ENCODE measurements at regions not wholly inside any gene's neighbourhood (a gene's known extent, or its start where the extent isn't known, plus 50 kb on each side); places are given as distances from the start of the nearest gene placed in this dataset.

- no peak for DNase-seq (ENCODE audit: low read depth in 2 of 2)
Observed at GRCh38 chr5:82360022-82360421, 81.9 kb upstream of the RPS23 start.

GRCh38 chr5:82359272-82359671, 81.1 kb upstream of the RPS23 start:
- no peak for DNase-seq (ENCODE audit: low read depth in 2 of 2)

GRCh38 chr5:82358457-82358856, 80.3 kb upstream of the RPS23 start:
- peak; percentile 63 to 66 for DNase-seq (ENCODE audit: low read depth in 2 of 2)

GRCh38 chr5:82356808-82357671, 78.9 kb upstream of the RPS23 start:
- peak; percentile 67 to 69 for DNase-seq (ENCODE audit: low read depth in 2 of 2)

GRCh38 chr5:82356021-82356420, 77.9 kb upstream of the RPS23 start:
- DNase-seq (ENCODE audit: low read depth in 2 of 2): no peak

- DNase-seq (ENCODE audit: low read depth in 2 of 2): no peak
Observed at GRCh38 chr5:82355496-82355895, 77.3 kb upstream of the RPS23 start.

GRCh38 chr5:82355053-82355452, 76.9 kb upstream of the RPS23 start:
- DNase-seq (ENCODE audit: low read depth in 2 of 2): no peak

GRCh38 chr5:82354543-82354942, 76.4 kb upstream of the RPS23 start:
- no peak for DNase-seq (ENCODE audit: low read depth in 2 of 2)

GRCh38 chr5:82353522-82353921, 75.4 kb upstream of the RPS23 start:
- DNase-seq (ENCODE audit: low read depth in 2 of 2): no peak

- no peak for DNase-seq (ENCODE audit: low read depth in 2 of 2)
Observed at GRCh38 chr5:82352146-82352791, 74.1 kb upstream of the RPS23 start.

GRCh38 chr5:82351754-82352145, 73.6 kb upstream of the RPS23 start:
- peak in 1 of 2 experiments; percentile 72 for DNase-seq (ENCODE audit: low read depth in 2 of 2)

- no peak for DNase-seq (ENCODE audit: low read depth in 2 of 2)
Observed at GRCh38 chr5:82351297-82351696, 73.1 kb upstream of the RPS23 start.

GRCh38 chr5:82349652-82350051, 71.5 kb upstream of the RPS23 start:
- no peak for DNase-seq (ENCODE audit: low read depth in 2 of 2)

- DNase-seq (ENCODE audit: low read depth in 2 of 2): no peak
Observed at GRCh38 chr5:82348784-82349425, 70.8 kb upstream of the RPS23 start.

GRCh38 chr5:82347201-82347865, 69.2 kb upstream of the RPS23 start:
- no peak for DNase-seq (ENCODE audit: low read depth in 2 of 2)

GRCh38 chr5:82346399-82347165, 68.4 kb upstream of the RPS23 start:
- no peak for DNase-seq (ENCODE audit: low read depth in 2 of 2)

- no peak for DNase-seq (ENCODE audit: low read depth in 2 of 2)
Observed at GRCh38 chr5:82345108-82345507, 67.0 kb upstream of the RPS23 start.

- DNase-seq (ENCODE audit: low read depth in 2 of 2): no peak
Observed at GRCh38 chr5:82341325-82341724, 63.2 kb upstream of the RPS23 start.

GRCh38 chr5:82340799-82341198, 62.6 kb upstream of the RPS23 start:
- DNase-seq (ENCODE audit: low read depth in 2 of 2): no peak

- no peak for DNase-seq (ENCODE audit: low read depth in 2 of 2)
Observed at GRCh38 chr5:82339792-82340191, 61.6 kb upstream of the RPS23 start.

- DNase-seq (ENCODE audit: low read depth in 2 of 2): no peak
Observed at GRCh38 chr5:82338771-82339373, 60.7 kb upstream of the RPS23 start.
